ENCODE measurements at regions not wholly inside any gene's neighbourhood (a gene's known extent, or its start where the extent isn't known, plus 50 kb on each side); places are given as distances from the start of the nearest gene placed in this dataset.

- no peaks in the 10 kb centered on the region for H3K27me3 ChIP-seq (ENCODE audit: insufficient read depth, poor library complexity, severe bottlenecking)
- no peak overlapping the region for H3K27ac ChIP-seq (replicated peaks)
- no peak for DNase-seq (ENCODE audit: low read depth in 1 of 2, low spot score in 1 of 2)
- H3K4me3 ChIP-seq (replicated peaks; ENCODE audit: insufficient read depth, low read length) = no peak overlapping the region
- TF ChIP-seq CTCF (IDR thresholded peaks at IDR 0.05; ENCODE audit: insufficient read depth, low read length) (no peak), POLR2AphosphoS5 (IDR thresholded peaks at IDR 0.05; ENCODE audit: low read depth) (no peak), GABPA (IDR thresholded peaks at IDR 0.05; ENCODE audit: low read depth) (no peak), REST (IDR thresholded peaks at IDR 0.05; ENCODE audit: insufficient replicate concordance, low read depth) (no peak), SPI1 (IDR thresholded peaks at IDR 0.05; ENCODE audit: borderline replicate concordance, low read depth) (no peak)
Observed at GRCh38 chr18:66778048-66778447, 174.2 kb upstream of the CDH19 start.

- no peaks in the 10 kb centered on the region for H3K27me3 ChIP-seq (ENCODE audit: insufficient read depth, poor library complexity, severe bottlenecking)
- no peak overlapping the region for H3K27ac ChIP-seq (replicated peaks)
- no peak overlapping the region for H3K4me3 ChIP-seq (replicated peaks; ENCODE audit: insufficient read depth, low read length)
- TF ChIP-seq GABPA (IDR thresholded peaks at IDR 0.05; ENCODE audit: low read depth) (no peak), SPI1 (IDR thresholded peaks at IDR 0.05; ENCODE audit: borderline replicate concordance, low read depth) (no peak), POLR2AphosphoS5 (IDR thresholded peaks at IDR 0.05; ENCODE audit: low read depth) (no peak), CTCF (IDR thresholded peaks at IDR 0.05; ENCODE audit: insufficient read depth, low read length) (no peak), REST (IDR thresholded peaks at IDR 0.05; ENCODE audit: insufficient replicate concordance, low read depth) (no peak)
- no peak for DNase-seq (ENCODE audit: low read depth in 1 of 2, low spot score in 1 of 2)
Observed at GRCh38 chr18:66769375-66769774, 165.5 kb upstream of the CDH19 start.

- no peaks in the 10 kb centered on the region for H3K27me3 ChIP-seq (ENCODE audit: insufficient read depth, poor library complexity, severe bottlenecking)
- no peak overlapping the region for H3K27ac ChIP-seq (replicated peaks)
- no peak for DNase-seq (ENCODE audit: low read depth in 1 of 2, low spot score in 1 of 2)
- no peak for TF ChIP-seq CTCF (IDR thresholded peaks at IDR 0.05; ENCODE audit: insufficient read depth, low read length)
- TF ChIP-seq GABPA (IDR thresholded peaks at IDR 0.05; ENCODE audit: low read depth) = no peak
- TF ChIP-seq SPI1 (IDR thresholded peaks at IDR 0.05; ENCODE audit: borderline replicate concordance, low read depth) = no peak
- TF ChIP-seq POLR2AphosphoS5 (IDR thresholded peaks at IDR 0.05; ENCODE audit: low read depth) = no peak
- TF ChIP-seq REST (IDR thresholded peaks at IDR 0.05; ENCODE audit: insufficient replicate concordance, low read depth) = no peak
- no peak overlapping the region for H3K4me3 ChIP-seq (replicated peaks; ENCODE audit: insufficient read depth, low read length)
Observed at GRCh38 chr18:66764230-66764629, 160.3 kb upstream of the CDH19 start.
